ENCODE measurements at regions not wholly inside any gene's neighbourhood (a gene's known extent, or its start where the extent isn't known, plus 50 kb on each side); places are given as distances from the start of the nearest gene placed in this dataset.

DNA sequence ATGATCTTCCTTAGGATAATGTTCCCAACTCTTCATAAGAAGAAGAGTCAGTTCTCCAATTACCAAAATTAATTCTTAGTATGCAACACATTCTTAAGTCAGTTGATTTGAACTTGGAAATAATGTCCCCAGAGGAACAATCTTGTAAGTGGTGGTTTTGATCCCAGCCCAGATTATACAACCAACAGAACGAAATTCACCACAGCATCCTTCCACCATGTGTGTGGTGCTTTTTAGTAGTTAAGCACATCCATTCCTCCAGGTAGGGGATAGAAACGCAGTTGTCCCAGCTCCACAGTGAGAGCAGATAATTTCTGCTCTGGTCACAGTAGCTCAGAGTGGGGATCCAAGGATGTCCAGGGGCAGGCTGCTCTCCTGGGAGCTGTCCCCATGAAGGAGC lies 161.7 kb upstream of the SLC39A10 start:
- DNase-seq, result no peak

DNA sequence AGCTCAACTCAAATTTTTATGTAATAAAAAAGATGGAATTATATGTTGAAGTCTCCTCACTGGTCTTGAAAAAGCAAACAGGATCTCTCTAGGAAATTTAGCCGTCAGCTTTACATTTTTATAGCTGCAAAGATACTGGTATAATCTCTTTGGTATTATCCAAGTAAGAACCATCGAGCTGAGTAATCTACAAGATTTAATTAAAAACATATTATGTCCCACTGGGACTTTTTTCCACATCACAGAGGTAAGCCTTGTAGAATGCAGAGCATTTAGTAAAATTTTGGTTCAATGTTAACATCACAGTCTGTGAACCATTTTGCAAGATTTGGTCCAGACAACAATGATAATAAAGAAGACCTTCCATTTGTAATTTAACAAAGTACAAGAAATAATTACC lies 162.6 kb upstream of the SLC39A10 start:
- DNase-seq, result no peak

DNA sequence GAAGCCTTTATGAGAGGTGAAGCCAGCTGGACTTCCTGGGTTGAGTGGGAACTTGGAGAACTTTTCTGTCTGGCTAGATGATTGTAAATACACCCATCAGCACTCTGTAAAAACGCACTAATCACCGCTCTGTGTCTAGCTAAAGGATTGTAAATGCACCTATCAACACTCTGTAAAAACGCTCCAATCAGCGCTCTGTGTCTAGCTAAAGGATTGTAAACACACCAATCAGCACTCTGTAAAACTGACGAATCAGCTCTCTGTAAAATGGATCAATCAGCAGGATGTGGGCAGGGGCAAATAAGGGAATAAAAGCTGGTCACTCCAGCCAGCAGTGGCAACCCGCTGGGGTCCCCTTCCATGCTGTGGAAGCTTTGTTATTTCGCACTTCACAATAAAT lies 163.6 kb upstream of the SLC39A10 start:
- no peak for DNase-seq

DNA sequence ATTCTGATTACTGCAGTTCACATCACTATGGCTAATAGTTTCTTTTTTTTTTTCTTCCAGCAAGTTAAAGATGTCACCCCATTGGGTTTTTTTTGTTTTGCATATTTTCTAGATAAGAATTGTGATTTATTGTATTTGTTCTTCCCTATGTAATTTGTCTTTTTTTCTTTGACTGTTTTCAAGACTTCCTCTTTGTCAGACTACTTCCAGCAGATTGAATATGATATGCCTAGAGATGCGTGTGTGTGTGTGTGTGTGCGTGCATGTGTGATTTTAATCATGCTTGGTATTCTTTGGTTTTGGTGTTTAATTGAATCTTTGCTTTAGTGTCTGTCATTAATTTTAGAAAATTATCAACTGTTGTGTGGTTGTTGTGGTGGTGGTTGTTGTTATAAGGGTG lies 166.7 kb upstream of the SLC39A10 start:
- DNase-seq, result no peak

DNA sequence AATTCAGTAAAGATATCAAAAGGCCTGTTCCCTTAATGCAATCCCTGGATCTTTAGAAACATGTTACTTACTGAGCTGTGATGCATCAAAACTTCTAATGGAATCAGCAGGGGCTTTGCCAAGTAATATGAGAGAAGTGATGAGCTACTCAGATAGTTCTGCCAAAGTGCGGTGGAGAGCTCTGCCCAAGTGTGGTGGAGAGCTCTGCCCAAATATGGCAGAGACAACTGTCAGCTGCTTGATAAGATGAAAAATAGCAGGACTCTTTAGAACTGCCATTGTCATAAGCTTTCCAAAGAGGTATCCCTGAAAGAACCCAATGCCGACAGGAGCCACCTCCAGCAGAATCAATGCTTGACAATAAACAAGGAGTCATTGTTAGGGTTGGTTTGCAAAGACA lies 167.9 kb upstream of the SLC39A10 start:
- DNase-seq, result no peak

DNA sequence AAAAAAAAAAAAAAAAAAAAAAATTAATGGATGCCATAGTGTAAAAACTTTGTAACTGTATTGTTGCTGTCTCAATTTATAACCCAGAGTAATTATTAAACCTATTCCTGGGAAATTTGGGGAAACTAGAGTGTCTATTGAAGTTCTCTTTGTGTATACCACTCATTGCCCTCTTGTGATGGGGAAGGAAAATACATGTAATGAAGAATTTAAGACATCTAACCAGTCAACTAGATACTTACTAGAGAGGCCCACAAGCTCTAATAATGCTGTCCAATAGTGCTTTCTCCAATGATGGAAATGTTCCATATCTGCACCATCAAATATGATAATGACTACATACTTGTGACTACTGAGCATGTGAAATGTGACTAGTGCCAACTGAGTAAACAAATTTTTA lies 168.5 kb upstream of the SLC39A10 start:
- DNase-seq, result no peak

DNA sequence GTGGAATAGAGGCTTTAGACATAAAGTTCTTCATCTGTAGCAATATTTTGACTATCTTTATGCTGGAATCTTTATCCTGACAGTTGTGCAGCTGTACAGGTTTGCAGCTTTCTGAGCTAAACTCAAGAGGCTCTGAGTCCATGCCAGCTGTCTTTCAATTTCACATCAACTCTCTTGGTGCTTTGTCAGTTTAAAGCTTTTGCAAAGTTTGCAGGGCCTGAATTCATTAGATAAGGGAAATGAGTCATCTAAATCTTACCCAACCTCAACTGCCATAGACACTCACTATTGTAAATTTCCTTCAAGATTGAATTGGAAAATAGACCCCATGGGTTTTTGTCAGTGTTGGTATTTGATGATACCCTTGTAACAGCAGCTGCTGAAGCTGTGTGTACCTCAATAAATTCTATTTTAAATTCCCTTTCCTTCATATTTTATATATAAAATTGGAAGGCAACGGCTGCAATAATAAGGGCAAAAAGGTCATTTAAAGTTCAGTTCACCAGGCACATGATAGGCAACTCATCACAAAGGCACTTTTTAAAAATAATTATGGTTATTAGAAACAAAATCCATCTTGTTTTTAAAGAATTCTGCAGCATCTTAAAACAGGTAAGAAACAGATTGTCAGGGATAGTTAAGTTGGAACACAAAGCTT lies 169.9 kb upstream of the SLC39A10 start:
- no peak for DNase-seq

DNA sequence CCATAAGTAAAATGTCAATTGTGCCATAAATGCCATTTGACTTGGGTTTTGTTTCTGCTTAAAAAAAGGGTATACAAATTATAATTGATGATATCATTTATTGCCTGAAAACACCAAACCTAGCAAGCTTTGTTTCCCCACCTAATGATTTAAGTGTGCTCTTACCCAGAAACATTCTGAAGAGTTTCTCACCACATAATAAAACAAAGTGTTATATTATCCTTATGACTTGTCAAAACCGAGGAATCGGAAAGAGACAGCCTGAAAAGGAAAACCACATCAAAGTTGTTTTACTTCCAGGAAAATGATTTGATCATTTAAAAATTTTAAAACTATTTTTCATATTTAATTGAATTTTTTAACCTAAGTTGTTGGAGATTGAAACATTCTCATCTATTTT lies 170.5 kb upstream of the SLC39A10 start:
- DNase-seq, result no peak

DNA sequence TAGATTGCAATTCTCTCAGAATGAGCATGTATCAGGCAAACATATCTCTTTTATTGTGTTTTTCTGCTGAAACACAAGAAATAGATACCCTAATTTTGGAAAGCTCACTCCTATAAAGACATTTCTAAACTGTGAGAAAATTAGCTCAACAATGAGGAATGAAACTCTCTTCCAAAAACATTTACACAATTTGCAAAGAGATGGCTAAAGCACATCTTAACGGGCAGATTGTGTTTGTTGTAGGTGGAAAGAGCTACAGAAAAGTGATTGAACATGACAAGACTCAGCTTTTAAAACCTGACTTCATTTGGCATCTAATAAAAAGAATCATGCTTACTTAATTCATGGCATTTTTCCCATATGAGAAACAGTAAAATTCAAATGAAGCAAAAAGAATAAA lies 175.0 kb upstream of the SLC39A10 start:
- no peak for DNase-seq

DNA sequence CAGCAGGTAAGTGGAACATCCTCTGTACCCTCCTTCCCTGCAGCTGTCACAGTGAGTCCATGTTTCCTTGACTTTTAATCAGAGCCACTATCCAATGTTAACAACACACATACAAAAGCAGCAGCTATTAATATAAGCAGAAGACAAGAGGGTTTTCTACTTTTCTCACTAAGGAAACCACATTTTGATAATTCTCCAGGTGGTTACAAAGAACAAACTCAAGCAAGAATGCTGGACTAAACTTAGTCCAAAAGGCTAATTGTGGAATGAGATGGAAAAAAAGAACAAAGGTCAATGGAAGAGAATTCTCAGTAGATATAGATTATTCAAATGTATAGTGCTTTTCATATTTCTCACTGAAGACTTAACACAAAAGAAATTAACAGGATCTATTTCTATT lies 176.9 kb upstream of the SLC39A10 start:
- no peak for DNase-seq

DNA sequence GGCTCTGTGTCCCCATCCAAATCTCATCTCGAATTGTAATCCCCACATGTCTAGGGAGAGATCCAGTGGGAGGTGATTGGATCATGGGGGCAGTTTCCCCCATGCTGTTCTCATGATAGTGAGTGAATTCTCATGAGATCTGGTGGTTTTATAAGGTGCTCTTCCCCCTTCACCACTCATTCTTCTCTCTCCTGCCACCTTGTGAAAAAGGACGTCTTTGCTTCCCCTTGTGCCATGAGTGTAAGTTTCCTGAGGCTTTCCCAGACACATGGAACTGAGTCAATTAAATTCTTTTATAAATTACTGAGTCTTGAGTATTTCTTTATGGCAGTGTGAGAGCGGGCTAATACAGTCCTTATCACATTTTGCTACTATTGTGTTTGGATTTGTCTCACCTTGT lies 177.6 kb upstream of the SLC39A10 start:
- DNase-seq, result no peak

DNA sequence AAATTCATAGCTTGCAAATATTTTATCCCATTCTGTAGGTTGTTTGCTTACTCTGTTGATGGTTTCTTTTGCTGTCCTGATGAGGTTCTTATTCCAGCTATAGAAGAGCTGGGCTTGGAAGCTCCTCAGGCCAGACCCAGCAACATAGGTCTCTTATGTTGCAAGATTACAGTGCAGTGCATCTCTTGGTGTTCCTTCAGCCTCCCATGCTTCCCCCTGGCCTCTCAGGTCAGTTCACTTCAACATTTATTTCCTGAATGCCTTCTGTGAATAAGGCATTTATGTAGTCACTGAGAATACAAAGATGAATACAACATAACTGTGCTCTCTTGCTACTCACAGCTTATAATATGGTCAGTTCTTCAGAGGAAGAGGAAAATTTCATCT lies 179.0 kb upstream of the SLC39A10 start:
- DNase-seq, result no peak

DNA sequence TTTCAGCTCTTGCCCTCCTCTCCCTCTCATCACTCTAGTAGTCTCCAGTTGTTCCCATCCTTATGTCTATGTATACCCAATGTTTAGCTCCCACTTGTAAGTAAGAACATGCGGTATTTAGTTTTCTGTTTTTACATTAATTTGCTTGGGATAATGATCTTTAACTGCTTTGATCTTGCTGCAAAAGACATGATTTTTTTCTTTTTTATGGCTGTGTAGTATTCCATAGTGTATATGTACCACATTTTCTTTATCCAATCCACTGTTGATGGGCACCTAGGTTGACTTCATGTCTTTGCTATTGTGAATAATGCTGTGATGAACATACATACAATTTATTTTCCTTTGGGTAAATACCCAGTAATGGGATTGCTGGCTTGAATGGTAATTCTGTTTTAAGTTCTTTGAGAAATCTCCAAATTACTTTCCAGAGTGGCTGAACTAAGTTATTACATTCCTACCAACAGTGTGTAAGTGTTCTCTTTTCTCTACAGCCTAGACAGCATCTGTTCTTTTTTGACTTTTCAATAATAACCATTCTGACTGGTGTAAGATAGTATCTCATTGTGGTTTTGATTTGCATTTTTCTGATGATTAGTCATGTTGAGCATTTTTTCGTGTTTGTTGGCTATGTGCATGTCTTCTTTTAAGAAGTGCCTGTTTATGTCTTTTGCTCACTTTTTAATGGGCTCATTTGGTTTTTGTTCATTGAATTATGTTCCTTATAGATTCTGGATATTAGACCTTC lies 179.6 kb upstream of the SLC39A10 start:
- DNase-seq, result no peak

DNA sequence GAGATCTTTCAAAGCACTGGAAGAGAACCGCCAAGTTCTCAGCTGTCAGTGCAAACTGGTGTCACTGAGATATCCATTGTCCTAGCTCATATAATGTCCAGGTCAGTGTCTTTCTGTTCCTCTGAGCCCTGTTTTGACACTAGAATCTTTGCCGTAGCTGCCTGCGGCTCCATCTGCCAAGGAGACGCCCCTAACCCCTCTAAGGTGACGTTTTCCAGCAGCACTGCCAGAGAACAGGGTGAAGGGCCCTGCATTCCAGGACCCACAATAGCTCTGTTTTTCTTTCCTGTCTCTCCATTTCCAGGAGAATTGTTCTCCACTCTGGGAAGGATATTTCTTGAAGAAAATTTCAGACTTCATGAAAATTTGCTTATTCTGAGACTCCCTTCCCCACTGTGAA lies 181.7 kb upstream of the SLC39A10 start:
- no peak for DNase-seq

DNA sequence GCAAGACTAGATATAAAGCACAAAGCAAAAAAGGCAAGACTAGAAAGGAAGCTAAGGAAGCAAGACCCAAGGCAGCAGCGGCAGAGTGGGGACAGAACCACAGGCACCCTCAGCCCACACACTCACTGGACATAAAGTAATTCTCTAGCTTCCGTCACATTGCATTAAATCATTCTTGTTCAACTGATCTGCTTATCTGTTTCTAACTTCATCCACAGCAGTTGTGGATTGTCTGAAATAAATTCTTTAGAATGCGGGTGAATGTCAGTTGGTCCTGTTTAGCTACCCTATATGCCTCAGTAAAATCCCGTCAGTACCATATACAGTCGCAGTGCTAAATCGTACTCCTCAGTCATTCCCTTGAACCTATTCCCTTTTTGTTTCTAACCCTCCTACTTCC lies 183.2 kb upstream of the SLC39A10 start:
- DNase-seq, result no peak

DNA sequence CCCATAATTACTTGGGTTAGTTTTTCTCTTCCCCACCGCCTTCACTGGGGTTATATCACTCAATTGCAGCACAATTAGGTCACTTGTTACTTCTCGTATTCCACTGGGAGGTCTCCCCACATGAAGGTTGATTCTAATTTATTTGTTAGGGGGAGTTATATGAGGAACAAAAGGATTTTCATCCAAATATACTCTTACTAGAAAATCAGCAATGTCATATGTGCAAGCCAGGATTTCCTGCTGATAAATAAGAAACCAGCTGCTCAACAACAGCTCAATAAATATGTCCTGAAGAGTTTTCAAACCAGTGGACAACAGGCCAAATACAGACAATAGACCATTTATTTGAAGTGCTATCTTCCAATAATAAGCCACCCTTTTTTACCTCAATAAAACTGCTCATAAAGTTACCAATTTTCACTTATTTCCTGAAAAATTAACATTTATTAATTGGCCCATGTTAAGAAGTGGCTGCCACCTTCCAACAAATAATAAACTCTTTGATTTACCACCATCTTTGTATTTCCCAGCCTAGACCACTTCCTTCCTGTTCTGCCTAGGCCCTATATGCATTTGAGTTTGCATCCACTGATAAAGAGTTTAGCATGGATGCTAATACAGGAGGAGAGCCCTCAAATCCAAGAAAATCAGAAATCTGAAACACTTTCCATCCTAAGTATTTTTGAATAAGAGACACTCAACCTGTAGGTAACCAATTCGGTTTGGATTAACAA lies 184.4 kb upstream of the SLC39A10 start:
- no peak for DNase-seq

DNA sequence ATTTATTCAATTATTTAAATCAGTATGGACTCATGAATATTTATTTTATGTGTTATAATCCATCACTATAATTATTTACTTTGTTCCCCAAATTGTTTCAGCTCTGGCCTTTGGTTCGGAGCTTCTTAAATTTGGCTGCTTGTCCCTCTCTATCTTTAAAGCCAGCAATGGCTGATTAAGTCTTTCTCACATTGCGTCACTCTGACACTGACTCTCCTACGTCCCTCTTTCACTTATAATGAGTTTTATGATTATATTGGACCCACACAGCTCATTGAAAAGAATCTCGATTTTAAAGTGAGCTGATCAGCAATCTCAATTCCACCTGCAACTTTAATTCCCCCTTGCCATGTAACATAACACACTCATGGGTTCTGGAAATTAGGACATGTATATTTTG lies 185.2 kb upstream of the SLC39A10 start:
- DNase-seq, result no peak

DNA sequence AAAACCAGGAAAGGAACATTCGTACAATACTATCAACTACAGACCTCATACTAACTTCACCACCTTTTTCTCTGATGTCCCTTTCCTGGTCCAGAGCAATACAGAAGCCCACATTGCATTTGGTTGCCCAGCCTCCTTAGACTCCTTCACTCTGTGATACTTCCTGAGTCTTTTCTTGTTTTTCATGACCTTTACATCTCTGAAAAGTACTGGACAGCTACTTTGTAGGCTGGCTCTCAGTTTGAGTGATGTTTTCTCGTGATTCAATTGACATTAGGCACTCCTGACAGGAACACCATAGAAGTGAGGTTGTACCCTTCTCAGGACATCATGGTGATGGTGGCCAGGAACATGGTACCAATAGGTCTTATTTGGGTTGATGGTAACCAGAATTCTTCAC lies 185.9 kb upstream of the SLC39A10 start:
- no peak for DNase-seq

DNA sequence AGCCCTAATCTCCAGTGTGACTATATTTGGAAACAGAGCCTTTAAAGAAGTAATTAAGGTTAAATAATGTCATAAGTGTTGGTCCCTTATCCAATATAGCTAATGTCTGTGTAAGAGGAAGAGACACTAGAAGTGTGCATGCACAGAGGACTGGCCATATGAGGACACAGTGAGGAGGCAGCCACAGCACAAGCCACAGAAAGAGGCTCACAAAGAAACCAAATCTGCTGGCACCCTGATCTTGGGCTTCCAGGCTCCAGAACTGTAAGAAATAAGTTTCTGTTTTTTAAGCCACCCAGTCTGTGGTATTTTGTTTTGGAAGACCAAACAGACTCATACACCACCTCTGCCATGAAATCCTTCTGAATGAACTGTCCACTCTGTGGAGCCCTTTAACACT lies 186.4 kb upstream of the SLC39A10 start:
- no peak for DNase-seq

DNA sequence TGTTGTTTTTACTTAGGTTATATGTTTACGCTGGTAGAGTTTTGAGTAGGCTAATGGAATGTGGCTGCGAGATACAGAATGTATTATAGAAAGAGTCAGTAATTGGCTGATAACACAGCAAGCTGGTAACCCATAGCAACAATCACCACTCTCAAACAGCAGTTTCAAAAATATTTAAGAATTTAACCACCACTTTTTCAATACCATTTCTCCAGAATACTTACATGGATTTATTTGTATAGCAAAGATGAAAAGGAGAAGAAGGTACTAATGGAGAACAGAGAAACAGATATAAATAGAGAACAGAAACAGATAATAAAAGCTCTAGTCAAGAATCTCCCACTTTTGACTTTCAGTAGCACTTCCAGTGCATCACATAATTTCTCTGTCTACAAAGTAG lies 188.3 kb upstream of the SLC39A10 start:
- DNase-seq, result no peak

DNA sequence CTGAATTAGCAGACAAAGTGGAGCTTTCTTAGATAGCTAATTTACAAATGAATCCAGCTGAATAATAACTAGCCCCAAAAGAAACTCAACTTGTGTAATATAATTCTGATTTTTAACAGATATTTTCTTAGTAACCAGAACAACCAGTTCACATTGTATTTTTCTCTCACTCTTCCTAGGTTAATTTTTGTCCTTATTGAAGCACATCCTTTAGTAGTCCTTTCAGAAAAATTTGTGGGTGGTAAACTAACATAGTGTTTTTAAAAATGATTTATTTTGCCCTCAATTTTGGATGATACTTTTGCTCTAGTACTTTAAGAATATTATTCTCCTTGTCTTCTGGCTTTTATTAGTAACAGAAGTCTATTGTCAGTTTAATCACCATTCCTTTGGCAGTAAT lies 190.6 kb upstream of the SLC39A10 start:
- no peak for DNase-seq

DNA sequence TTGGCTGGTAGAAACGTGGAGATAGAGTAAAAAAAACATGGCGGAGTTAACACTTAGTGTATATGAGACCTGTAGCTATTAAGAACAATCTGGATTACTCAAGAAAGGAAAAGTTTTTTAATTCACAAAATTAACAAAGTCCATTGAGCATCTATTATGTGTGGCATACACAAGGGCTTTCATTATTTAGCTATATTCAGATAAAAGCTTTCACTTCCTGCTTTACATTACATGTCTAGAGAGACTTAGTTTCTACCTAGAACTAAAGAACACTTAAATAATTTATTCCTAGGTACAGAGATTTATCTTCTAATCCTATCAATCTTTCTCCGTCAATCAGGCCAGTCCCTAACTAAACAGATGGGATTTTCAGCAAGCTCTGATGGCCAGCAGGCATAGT lies 196.0 kb upstream of the SLC39A10 start:
- no peak for DNase-seq

DNA sequence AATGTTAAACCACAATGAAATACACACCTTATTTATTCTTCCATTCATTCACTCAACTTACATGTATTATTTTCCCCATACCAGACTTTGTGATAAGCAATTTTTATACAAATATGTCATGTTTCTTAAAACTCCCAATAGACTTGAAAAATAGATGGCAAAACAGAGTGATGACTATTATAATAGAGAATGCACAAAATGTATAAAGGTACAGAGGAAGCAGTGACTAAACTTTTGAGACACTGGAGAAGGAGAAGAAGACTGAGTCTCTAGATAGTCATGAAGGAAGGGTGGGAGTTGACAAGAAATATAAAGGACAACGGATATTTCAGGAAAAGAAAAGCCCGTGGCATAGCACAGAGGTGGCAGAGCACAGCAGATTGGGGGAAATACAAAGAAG lies 198.1 kb upstream of the SLC39A10 start:
- DNase-seq, result no peak

DNA sequence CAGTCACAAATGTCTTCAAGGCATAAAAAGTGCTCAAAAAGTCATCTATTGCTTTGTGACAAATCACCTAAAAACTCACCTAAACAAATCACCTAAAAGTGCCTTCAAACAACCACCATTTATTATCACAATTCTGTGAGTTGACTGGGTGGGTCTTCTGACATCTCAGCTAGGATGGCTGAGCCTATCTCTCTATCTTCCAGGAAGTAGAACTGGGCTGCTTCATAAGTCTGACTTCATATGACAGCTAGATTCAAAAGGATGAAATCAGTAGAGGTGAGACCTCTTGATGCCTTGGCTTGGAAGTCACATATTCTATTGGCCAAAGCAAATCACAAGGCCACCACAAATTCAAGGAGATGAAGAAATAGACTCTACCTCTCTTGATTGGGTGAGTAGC lies 199.2 kb upstream of the SLC39A10 start:
- no peak for DNase-seq
